Fibroblast of skin of abdomen (primary cell): ENCODE measurements at regions not wholly inside any gene's neighbourhood (a gene's known extent, or its start where the extent isn't known, plus 50 kb on each side); places are given as distances from the start of the nearest gene placed in this dataset.
A peak's percentile ranks its signal among the peaks of the same experiment; 100 is the strongest.

Experiments used
- DNase-seq: peaks from one replicate; pipeline ENCODE4 v3.0.0-alpha.2; 2013

DNA sequence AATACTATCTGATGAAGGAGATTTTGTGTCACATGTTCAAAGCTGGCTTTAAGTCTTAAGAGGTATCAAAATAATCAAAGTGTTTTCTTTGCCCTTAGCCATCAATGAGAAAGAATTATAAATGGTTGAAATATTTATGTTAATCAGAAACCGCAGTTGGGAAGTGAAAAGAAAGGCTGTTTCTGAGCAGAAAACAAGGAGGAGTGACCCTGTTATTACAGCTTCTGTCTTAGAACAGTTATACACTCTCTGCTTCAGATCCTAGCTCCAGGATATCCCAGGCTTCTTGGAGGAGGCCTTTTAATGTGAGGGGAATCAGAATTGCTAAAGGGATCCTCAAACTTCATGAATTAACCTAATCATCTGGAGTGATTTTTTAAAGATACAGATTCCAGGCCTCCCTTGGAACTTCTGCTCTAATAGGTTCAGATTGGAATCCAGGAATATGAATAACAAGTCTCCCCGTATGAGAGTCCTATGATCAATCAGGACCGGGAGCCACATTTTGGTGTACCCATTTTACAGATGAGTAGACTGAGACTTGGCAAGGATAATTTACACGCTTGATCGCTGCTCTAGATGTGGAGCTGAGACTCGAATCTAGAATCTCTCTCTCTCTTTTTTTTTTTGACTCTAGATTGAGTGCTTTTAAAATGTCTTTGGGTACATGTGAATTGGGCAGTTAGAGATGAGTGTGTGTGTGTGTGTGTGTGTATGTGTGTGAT is 50.8 kb upstream of the JAG1 start:
- no peak for DNase-seq

DNA sequence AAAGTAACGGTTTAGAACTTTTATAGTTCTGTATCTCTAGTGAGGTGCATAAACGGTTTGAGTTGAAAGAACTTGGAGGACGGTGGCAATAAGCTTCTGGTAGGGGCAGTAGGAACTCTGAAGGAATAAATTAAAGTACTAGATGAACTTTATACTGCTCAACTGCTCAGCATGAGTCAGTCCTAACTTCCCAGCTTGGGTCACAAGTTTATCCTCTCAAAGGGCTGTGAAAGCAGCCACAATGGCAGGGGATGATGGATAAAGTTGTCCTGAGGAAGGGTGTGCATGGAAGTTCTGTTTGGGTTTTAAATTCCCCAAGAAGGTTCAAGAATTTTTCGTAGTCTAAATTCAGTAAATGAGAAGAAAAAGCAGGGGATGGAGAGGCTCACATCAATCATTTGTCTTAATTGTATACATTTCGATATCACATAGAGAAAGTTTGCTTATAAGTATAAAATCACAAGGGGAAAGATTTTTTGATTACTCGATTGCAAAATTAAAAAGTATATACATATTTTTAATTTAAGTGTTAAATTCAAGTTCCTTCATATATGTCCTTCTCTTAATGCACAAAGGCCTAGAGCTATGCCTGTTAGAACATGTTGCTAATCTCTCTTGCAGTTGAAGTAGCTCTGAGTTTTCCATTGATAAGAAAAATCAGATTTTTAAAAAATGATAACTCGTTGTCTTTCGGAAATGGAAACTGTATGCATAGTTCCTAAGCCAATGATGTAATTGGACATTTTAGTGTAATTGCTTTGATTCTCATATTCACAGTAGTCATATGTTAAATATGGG is 55.3 kb upstream of the JAG1 start:
- DNase-seq = no peak

DNA sequence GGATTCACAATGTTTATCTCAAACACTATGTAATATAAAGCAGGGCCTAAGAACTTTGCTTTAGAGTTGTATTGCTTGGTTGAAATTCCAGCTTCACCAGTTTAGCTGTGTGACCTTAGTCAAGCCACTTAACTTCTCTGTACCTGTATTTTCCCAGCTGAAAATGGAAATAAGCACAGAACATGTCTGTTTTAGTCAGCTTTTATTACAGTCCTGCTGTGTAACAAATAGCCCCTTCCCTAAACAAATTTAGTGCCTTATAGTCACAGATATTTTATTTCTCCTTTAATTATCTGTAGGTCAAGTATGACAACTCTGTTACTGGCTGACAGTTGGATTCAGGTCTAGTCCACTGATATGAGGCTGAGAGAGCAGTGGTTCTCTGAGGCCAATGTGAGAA is 56.0 kb upstream of the JAG1 start:
- DNase-seq = no peak

DNA sequence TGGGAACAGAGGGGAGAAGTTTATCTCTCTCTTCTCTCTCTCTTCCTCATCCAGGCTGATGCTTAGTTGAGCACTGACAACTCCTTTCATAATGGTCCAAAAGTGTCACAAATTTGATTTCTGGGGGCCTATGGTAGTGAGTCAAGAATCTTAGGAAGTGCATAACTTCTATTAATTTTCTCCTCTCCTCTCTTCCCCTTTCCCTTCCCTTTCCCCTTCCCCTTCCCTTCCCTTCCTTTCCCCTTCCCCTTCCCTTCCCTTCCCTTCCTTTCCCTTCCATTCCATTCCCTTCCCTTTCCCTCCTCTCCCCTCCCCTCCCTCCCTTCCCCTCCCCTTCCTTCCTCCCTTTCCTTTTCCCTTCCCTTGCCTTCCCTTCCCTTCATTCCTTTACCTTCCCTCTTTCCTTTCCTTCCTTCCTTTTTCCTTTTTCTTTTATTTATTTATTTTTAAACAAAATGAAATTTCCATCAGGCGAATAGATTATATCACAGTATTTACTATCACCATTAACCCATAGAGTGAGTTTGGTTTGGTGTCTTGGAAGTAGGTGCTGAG is 56.9 kb upstream of the JAG1 start:
- DNase-seq = no peak

DNA sequence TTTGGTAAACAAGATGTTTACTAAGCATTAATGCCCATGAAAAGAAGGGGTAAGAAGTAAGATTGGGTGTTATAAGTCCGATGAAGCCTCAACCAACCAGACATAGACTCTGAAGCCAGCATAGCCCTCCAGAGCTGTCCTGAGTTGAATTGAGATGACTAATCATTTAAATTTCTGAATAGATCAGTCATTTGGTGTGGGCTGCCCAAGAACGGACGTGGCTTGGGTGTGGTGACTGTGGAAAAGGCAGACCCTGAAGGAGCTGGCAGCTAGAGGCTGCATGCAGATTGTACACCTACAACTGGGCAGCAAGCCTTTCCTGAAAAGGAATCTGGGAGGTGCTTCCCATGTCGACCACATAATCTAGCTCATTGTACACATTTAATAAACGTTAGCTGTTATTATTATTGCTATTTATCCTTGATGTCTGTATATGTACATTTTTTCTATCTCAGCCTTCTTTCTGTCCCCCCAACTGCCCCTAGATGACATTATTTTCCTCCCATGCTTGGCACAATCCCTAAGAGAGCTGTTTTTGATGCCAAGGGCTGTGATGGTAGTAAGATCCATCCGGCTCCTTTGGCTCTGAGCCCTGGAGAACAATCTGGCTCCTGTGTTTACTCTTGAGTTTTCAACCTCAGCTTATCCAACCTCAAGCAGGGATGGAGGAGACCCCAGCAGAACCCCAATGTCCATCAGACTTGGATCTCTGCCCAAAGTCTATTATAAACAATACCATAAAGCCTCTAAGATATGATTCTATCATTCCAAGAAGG is 57.6 kb upstream of the JAG1 start:
- DNase-seq = peak; percentile 25

DNA sequence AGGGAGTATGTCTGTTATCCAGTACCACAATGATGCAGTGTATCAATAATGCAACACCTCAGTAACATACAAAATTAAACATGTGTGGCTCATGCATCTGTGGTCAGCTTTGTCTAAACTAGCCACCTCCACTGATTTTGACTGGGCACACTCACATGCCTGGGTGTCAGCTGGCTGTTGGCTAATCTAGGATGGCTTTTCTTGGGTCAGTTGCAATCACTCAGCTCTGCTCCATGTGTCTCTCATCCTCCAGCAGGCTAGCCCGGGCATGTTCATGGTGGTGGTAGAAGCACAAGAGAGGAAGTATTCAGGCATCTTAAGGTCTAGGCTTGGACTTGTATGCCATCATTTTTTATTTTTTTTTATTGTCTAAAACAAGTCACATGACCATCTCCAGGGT is 59.3 kb upstream of the JAG1 start:
- peak; percentile 14 for DNase-seq

DNA sequence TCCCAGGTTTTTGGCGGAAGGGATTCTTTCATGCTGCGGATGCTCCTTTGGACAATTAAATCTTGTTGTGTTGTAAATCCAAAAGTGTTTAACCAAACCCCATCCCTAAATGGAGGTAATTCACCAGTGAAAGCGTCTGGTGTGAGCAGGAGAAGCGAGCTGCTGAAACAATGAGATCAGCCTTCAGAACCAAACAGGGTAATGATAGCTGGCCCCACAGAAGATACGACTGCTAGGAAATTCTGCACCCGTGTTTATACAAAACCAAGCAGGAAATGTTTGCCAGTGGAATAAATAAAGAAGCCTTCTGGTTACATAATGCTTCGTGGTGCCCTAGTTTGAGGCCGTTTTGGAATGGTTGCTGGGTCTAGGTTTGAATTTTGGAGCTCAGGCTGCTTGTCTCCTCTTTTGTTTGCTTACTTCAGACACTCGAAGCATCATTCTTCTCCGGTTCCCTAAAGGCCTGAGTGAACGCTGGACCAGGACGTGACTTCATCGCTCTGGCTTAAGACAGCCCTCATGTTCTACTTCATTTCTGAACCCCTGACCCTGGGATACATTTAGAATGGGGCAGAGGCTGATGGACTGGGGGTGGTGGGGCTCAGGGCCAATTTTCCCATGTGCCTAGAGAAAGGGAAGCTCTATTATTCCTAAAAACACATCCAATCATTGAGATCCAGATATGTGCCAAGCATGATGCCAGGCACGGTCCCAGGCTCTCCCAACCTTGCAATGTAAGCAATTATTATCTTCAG is 61.6 kb upstream of the JAG1 start:
- DNase-seq = no peak

DNA sequence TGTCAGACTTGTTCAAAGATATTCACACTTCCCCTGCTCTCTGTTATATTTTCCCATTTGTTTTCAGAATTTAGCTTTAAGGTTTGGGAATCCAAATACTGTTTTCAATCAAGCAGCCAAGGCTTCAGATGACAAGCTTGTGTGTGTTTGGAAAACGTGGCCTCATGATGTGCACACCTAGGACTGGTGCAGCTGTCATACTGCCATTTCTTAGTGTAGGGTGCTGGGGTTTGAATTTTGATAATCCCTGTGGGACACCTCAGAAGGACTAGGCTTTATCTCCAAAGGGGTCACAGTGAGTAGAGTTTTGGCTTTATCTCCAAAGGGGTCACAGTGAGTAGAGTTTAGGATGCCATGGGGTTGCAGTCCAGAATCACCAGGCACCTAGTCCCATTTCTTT is 65.3 kb upstream of the JAG1 start:
- no peak for DNase-seq

DNA sequence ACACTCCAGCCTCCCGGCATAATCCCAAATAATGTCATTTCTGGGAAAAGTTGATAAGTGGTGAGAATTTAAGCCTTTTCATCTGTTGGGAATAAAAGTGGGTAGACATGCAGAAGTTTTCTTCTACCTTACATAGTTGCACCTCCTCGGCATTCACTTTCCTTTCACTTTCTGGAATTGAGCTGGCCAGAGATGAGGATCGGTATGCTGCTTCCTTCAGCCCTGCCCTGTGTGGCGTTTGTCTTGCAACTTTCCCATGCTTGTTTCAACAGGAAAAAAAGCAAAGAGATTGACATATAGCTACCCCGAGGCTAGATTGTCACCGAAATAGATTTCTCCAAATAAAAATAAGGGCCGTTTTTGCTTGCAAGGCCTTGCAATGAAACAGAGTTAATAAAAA is 65.8 kb upstream of the JAG1 start:
- no peak for DNase-seq

DNA sequence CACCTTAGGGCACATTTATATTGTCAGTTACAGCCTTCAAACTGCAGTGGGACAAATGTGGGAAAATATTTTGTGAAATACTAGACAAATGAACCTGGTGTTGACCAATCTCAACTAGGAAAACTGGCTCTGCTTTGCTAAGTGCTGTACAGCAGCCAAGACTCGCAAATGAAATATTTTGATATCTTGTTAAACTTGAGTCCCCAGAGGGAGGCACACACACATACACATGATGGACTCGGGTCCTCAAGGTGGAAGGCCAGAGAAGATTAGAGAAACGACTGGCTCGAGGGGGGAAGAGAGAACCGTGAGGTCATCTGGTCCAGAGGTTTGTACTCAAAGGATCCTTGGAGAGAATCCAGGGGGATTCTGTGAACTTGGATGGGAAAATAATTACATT is 67.3 kb upstream of the JAG1 start:
- no peak for DNase-seq

DNA sequence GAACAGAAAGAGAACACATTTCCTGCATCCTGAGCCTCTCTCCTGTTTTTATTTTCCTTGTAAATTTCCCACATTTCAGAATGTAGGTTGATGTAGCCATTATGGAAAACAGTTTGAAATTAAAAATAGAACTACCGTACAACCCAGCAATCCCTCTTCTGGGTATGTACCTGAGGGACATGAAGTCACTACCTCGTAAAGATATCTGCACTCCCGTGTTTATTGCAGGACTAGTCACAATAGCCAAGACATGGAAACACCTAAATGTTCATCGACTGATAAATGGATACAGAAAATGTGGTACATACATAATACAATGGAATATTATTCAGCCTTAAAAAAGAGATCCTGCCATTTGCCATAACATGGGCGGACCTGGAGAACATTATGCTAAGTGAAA is 72.0 kb upstream of the JAG1 start:
- no peak for DNase-seq

DNA sequence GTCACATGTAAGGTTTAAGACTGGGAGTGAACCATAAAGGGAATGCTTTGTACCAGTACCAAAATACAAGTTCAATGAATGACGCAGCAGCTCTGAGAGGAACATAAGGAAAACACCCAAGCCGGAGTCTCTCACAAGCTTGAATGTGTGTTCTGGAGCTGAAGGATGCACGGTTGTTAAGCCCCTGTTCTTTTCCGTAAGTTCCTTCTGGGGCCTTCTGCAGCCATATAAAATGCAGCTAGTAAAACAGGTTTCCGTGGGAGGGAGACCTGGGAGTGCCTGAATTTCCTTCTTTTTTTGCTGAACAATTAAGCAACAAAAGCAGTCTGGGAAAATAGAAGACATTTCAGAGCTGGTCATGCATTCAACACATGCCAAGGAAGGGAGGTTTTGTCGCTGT is 73.2 kb upstream of the JAG1 start:
- DNase-seq = no peak

DNA sequence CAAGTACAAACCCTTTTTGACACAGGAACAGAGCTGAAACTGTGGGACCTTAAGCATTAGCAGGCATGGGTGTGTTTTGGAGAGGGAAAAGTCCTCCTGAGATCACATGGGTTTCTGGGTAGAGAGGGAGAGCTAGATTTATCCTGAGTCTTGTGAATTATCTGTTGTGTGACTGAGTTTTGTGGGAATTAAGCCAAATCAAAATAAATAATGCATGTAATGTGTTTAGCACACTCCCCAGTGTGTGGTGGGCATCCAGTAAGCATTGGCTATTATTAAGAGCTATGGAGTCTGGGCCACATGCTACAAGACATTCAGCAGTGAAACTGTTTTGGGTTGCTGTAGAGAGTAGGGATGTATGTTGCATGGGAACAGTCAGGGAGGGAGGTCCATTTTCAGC is 75.3 kb upstream of the JAG1 start:
- no peak for DNase-seq

DNA sequence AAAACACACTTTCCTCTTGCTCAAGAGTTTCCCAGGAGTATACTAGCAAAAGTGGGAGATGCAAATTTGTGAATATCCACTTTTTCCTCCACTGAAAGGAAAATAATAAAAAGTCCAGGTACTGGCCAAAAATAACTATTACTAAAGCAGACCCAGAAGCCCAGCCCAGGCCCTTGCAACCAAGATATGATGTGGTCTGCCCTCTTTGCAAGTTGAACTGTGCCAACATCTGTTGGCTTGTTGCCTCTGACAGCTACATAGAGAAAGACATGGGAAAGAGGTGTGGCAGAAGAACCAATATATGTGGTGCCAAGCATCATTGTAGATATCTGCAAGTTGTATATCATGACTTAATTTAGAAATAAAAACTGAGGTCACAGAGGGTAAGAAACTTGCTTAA is 78.4 kb upstream of the JAG1 start:
- no peak for DNase-seq

DNA sequence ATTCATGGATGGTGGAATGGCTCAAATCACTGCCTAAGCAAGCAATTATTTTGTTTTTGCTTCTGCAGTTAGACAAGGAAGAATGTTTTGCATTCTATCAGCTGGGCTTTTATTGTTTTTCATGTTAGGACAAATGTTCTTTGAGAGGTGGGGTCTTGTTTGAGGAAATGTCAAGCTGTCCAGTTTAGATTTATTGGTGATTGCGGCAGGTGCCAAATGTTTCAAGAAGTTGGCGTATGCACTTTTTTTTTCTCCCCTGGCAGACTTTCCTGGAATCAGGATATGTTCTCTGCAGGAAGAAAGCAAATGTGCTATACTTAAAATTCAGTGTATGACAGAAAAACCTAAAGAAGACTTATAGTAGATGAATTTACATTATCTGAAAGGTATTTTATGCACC is 81.0 kb upstream of the JAG1 start:
- no peak for DNase-seq

DNA sequence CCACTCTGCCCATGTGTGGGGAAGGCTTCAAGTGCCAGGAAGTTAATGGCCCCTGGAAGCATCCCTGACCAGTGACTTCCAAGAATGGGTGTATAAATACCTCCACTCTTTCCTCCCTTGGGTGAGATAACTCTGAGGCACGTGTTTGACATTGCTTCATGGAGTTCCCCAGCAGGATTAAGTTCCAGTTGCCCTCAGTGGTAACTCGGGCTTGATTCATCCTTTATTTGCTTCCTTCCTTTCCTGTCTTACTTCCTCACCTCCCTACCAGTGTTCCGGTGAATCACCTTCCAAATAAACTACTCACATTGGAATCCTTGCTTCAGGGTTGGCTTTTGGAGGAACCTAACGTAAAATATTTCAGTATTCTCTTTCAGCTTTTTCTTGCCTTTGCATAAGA is 84.6 kb upstream of the JAG1 start:
- DNase-seq = no peak

DNA sequence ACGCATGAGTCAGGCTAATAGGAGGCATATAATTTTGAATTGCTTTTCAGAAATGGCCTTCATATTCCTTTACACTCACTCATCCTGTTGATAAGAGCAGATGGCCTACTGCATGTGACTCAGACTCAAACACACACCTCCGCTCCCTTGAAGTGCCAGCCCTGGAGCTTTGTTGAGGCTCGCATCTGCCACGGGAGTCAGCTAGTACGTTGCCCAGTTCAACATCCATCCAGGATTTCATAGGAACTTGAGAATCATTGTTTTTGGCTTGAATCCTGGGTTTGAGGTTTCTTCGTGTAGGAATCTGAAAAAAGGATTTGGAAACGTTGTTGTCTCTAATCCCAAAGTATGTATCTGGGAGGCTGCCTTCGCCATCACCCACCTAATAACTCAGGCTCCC is 87.4 kb upstream of the JAG1 start:
- DNase-seq = peak; percentile 54

DNA sequence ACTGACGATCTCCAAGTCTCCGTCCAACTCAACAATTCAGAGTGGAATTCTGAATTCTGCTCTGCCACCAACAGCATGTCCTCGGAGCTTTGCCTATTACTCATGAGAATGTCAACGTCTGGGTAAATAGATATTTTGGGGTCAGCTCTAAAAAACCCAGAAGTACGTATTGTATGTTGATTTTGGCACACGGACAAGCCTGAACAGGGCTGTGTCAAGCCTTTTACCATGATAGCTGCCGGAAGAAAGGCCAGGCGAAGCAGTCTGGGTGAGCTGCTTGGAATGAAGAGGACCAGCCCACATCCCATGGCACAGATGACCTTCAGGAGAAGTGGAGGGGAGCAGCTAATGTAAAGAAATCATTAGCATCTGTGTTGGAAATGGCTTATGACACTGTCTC is 88.0 kb upstream of the JAG1 start:
- peak; percentile 14 for DNase-seq

DNA sequence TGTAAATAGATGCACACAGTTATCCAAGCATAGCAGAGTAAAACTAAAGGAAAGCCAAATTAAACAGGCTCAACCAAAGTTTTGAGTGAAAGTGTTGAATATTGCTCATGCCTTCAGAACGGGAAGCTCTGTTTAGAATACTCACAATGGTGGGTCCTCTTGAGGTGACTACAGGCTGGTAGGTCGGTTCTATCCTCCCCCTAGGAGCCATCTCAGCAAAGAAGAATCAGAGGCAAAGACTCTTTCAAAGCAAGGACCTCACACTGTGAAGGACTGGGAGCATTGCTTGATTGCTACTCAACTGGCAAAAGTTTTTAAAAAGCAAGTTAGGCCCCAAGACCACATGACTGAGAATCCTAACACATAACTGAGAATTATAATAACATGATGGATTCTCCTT is 88.4 kb upstream of the JAG1 start:
- DNase-seq = no peak

DNA sequence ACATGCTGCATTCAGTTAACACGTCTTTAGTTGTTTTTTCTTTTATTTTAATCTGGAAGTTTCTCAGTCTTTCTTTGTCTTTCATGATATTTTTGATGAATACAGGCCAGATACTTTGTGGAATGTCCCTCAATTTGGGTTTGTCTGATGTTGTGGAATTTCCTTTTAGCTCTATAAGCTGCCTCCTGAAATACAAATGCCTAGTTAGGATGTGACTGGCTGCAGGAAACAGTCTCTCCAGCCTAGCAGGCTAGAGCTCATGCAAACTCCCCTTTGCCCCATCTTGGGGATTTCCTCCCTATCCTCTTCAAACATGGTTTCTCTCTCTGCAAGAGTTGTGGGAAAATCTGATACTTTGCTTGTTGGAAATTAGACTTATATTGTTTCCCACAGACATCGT is 89.3 kb upstream of the JAG1 start:
- DNase-seq = peak; percentile 17

DNA sequence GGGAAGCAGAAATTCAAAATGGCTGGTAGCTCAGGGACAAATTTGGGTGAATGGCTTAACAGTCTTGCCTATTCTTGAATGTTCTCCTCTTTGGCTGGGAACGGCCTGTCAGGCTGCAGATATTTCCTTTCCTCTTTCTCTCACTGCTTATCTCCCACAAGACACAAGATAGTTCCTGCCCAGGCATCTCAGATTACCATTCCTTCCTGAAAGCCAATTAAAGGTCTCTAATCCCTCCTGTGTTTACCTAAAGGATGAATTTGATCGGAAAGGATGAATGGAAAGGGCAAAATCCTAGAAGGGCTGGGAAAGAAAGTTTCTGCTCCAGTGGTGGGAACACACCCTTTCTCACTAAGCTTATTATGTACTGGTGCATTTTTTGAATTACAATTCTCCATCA is 95.9 kb upstream of the JAG1 start:
- no peak for DNase-seq

DNA sequence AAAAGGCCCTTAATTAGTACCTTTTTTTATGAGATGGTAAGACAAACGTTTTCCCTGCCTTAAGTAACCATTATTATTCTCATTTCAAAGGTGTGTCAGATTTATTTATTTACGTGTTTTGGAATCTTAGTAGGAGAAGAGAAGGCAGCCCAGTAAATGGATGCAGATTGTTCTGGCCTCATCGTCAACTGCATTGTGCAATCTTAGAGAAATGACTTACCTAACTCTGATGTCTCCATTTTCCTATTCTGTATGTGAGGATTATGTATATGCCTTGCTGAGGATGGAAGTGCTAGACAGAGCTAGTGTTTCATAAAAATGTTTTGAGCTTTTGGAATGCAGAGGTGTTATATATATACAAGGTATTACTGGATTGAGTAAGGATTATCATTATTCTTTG is 97.0 kb upstream of the JAG1 start:
- DNase-seq = no peak
